ENCODE measurements at regions not wholly inside any gene's neighbourhood (a gene's known extent, or its start where the extent isn't known, plus 50 kb on each side); places are given as distances from the start of the nearest gene placed in this dataset.

DNA sequence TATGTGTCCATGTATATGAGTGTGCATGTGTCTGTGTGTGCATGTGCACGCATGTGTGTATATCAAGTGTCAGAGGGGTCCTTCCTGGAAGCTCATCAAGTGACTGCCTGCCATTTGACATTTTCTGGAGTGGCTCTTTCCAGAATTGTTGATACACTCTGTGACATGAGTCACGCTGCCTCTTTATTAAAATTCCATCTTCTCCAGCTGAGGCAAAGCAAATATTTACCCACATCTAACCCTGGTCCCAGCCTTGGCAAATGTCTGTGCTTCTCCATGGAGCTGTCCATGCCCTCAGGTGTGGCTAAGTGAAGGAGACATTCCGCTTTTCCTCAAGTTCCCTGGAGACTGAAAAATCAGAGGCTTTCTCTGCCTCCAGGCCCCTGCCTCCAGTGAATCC is 88.2 kb upstream of the MBNL2 start:
- TF ChIP-seq CTCF (optimal IDR thresholded peaks at IDR 0.05 in 1 of 3, IDR thresholded peaks at IDR 0.05 in 1 of 3, conservative IDR thresholded peaks at IDR 0.05 in 1 of 3; ENCODE audit: extremely low read depth in 1 of 3, insufficient read depth in 2 of 3, low read length in 3 of 3): no peak
- TF ChIP-seq EZH2 (IDR thresholded peaks at IDR 0.05; ENCODE audit: low read length): no peak

Measured in keratinocyte (primary cell).